ENCODE measurements at regions not wholly inside any gene's neighbourhood (a gene's known extent, or its start where the extent isn't known, plus 50 kb on each side); places are given as distances from the start of the nearest gene placed in this dataset.

- Mint-ChIP-seq H3K27me3 (ENCODE audit: insufficient read depth, unreplicated experiment) (no peaks in the 10 kb centered on the region), H3K27ac (ENCODE audit: low read depth, unreplicated experiment) (no peak overlapping the region), H3K4me1 (ENCODE audit: insufficient read depth, unreplicated experiment) (peaks cover 11% of the 10 kb centered on the region), H3K4me3 (ENCODE audit: unreplicated experiment) (no peak overlapping the region), H3K9me3 (ENCODE audit: unreplicated experiment) (no peaks in the 10 kb centered on the region), H3K36me3 (ENCODE audit: insufficient read depth, unreplicated experiment) (no peaks in the 10 kb centered on the region)
- intact Hi-C loops (cut with micrococcal nuclease) = no loop called here
- ChIA-PET CTCF (interaction anchor here (0.6 kb wide), 1 partner anchor 812 kb away, joined by 3 read pairs; no protein-coding TSS in a partner anchor), POLR2A (no interaction called here)
- no peak for TF ChIP-seq CTCF (IDR thresholded peaks at IDR 0.05; ENCODE audit: unreplicated experiment)
- BruUV-seq (replicated peaks) = no TSS peak
- DNase-seq (ENCODE audit: unreplicated experiment) = no peak
These were observed 1565.2 kb upstream of the GOT2 start for GRCh38 chr16:60299241-60299776.

DNA sequence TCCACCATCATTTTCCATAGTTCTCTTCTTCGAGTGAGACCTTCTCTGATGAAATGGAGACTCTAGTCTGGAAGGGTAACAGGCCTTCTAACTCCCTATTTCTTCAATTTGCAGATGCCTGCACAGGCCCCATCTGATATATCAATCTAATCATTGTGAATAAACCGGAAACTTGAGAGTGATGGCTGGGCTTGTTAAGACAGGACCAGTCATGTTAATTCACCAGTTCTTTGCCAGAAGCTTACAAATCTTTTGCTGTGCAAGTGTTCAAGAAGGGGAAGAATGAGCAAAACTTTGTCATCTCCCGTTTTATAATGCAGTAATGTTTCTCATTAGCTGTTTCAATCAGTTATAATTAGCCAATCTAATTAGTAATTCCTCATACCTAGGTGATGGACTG lies 1561.3 kb upstream of the GOT2 start:
- BruUV-seq (replicated peaks) = no TSS peak
- no peaks in the 10 kb centered on the region for H3K9me3 Mint-ChIP-seq (ENCODE audit: unreplicated experiment)
- ChIA-PET POLR2A (interaction anchor here (0.7 kb wide), 1 partner anchor 24 kb away, joined by 3 read pairs; no protein-coding TSS in a partner anchor), CTCF (no interaction called here)
- intact Hi-C loops (cut with micrococcal nuclease) = no loop called here
- H3K27ac Mint-ChIP-seq (ENCODE audit: low read depth, unreplicated experiment) = no peak overlapping the region
- no peak for TF ChIP-seq CTCF (IDR thresholded peaks at IDR 0.05; ENCODE audit: unreplicated experiment)
- H3K27me3 Mint-ChIP-seq (ENCODE audit: insufficient read depth, unreplicated experiment) = no peaks in the 10 kb centered on the region
- H3K36me3 Mint-ChIP-seq (ENCODE audit: insufficient read depth, unreplicated experiment) = no peaks in the 10 kb centered on the region
- H3K4me3 Mint-ChIP-seq (ENCODE audit: unreplicated experiment) = no peak overlapping the region
- H3K4me1 Mint-ChIP-seq (ENCODE audit: insufficient read depth, unreplicated experiment) = peaks cover 11% of the 10 kb centered on the region
- no peak for DNase-seq (ENCODE audit: unreplicated experiment)

- intact Hi-C loops (cut with micrococcal nuclease) = no loop called here
These were observed 1551.7 kb upstream of the GOT2 start for GRCh38 chr16:60285794-60286193.

GRCh38 chr16:60279061-60279665 lies 1545.0 kb upstream of the GOT2 start:
- H3K4me1 Mint-ChIP-seq (ENCODE audit: insufficient read depth, unreplicated experiment) = peaks cover 5% of the 10 kb centered on the region
- ChIA-PET POLR2A (no interaction called here), CTCF (no interaction called here)
- no peak for TF ChIP-seq CTCF (IDR thresholded peaks at IDR 0.05; ENCODE audit: unreplicated experiment)
- BruUV-seq (replicated peaks) = no TSS peak
- no peaks in the 10 kb centered on the region for H3K9me3 Mint-ChIP-seq (ENCODE audit: unreplicated experiment)
- H3K27ac Mint-ChIP-seq (ENCODE audit: low read depth, unreplicated experiment) = no peak overlapping the region
- intact Hi-C loops (cut with micrococcal nuclease) = no loop called here
- no peaks in the 10 kb centered on the region for H3K27me3 Mint-ChIP-seq (ENCODE audit: insufficient read depth, unreplicated experiment)
- no peak overlapping the region for H3K4me3 Mint-ChIP-seq (ENCODE audit: unreplicated experiment)
- no peak for DNase-seq (ENCODE audit: unreplicated experiment)
- no peaks in the 10 kb centered on the region for H3K36me3 Mint-ChIP-seq (ENCODE audit: insufficient read depth, unreplicated experiment)

More at GRCh38 chr16:60285794-60286193, 1551.7 kb upstream of the GOT2 start:
- Mint-ChIP-seq H3K36me3 (ENCODE audit: insufficient read depth, unreplicated experiment) (no peaks in the 10 kb centered on the region), H3K9me3 (ENCODE audit: unreplicated experiment) (no peaks in the 10 kb centered on the region), H3K27me3 (ENCODE audit: insufficient read depth, unreplicated experiment) (no peaks in the 10 kb centered on the region), H3K27ac (ENCODE audit: low read depth, unreplicated experiment) (no peak overlapping the region), H3K4me3 (ENCODE audit: unreplicated experiment) (no peak overlapping the region), H3K4me1 (ENCODE audit: insufficient read depth, unreplicated experiment) (no peaks in the 10 kb centered on the region)
- TF ChIP-seq CTCF (IDR thresholded peaks at IDR 0.05; ENCODE audit: unreplicated experiment) = no peak
- no TSS peak for BruUV-seq (replicated peaks)
- POLR2A ChIA-PET = no interaction called here
- DNase-seq (ENCODE audit: unreplicated experiment) = no peak
- CTCF ChIA-PET = interaction anchor here (0.7 kb wide), 1 partner anchor 108 kb away, joined by 4 read pairs; no protein-coding TSS in a partner anchor
